DMS114 treated with DMSO at 0.1 percent for 48 hours (cell line): ENCODE measurements at regions not wholly inside any gene's neighbourhood (a gene's known extent, or its start where the extent isn't known, plus 50 kb on each side); places are given as distances from the start of the nearest gene placed in this dataset.

ENCODE experiments used
- DNase-seq: peaks from one replicate; lab custom pipeline; 2025; ENCODE audit not compliant: unreplicated experiment; lab: John Stamatoyannopoulos, UW

DNA sequence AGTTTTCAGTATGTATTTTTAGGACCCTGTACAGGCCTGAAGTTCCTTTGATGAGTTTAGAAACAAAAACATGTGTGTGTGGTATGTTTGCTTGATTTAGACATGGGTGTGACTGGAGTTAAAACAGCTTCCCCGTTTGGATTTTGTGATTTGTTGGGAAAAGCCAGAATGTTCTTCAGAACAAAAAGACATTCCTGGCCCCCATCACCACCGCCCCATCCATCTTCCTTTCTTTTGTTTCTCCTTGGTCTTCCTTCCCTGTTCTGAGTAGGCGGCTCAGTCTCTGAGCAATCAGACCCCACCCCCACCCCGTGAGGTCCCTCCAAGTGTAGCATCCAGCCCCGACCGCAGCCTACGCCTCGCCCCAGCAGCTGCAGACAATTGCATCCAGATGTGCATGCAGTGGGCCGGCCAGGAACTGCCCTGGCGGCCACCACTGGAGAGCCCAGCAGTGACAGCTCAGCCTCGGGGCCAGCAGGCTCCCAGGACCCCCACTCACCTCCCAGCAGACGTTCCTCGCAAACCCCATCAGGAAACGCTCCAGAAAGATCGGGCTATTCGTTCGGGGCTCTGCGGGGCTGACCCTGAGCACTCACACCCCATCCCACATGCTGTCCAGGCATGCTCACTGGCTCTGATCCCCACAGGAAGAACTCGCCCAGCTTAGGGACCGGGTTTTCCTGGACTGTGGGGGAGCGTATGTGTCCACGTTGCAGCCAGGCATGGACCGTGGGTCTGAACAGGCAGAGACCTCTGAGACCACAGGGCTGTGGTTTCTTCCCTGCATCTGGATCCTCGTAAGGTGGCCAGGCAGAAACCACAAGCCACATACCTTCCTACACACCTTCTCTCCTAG is 99.8 kb upstream of the CDH5 start:
- DNase-seq, result no peak

DNA sequence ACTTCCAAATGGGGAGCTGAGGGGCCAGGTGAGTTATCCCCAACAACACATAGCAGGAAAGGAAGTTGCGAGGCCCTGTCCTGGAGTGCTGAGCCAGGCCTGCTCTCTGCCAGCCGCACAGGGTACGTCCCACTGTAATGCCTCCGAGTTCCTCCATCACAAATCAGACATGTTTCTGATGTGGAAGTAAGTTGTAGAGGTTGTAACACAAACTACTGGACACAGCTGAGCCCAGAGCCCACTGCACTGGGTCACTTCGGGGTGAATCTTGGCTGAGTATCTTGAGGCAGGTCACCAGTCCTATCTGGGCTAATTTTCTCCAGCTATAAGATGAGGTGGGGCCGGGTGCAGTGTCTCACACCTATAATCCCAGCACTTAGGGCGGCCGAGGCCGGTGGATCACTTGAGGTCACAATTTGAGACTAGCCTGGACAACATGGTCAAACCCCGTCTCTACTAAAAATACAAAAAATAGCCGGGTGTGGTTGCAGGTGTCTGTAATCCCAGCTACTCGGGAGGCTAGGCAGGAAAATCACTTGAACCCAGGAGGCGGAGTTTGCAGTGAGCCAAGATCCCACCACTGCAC is 100.8 kb upstream of the CDH5 start:
- no peak for DNase-seq

DNA sequence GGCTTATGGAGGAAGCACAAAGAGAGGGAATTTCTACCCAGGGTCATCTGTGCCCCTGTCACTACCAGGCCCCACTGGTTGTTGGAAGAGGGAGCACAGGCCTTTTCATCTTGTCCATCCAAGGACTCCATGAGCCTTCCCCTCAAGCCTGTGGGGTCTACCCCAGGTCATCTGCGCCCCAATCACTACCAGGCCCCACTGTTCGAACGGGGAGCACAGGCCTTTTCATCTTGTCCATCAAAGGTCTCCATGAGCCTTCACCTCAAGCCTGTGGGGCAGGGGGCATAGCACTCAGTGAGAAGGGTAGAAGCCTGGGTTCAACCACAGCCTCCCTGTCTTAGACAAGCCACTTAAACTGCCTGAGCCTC is 101.5 kb upstream of the CDH5 start:
- DNase-seq, result no peak

DNA sequence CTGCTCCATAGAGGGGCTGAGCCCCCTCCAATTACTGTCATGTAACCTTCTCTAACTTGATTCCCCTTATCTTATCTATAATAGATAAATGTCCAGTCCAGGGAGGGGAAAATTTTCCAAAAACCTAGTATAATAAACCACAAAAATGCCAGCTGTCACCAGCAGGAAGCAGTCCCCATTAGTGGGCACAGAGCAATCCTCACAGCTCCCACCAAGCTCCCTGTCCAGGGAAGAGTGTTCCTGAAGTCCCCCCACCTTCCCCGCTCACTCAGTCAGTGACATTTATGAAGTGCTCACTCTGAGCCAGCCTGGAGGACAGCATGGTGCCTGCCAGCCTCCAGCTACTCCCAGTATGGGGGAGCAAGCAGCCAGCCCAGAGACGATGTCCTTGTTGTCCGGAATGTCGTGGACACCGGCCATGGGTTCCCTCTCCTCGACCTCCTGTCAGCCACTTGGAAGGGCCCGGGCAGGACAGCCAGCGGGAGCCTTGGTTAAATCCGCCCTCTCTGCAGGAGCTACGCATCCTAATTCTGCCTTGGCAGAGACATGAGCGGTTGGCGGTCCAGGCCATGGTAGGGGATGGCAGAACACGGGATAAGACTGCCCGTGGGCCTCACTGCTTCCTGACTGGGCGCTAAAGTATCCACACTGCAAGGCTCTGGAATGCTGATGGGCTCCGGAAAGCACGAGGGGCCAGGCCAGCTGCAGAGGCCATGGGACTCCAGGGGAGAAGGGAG is 102.0 kb upstream of the CDH5 start:
- DNase-seq, result no peak

DNA sequence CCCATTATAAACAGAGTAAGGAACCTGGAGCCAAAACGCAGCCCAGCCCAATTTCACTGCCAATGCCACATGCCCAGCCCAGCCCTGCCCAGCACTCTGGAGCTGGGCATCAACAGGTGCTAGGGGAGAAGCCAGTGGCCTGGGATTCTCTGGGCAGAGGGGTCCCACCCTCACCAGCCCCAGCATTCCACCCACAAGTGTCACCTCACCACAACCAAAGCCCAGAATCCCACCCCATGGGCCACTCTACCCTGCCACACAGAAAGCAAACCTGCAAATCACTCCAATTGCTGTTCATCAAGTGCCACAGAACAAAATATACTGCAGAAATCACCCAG is 102.5 kb upstream of the CDH5 start:
- DNase-seq, result no peak

DNA sequence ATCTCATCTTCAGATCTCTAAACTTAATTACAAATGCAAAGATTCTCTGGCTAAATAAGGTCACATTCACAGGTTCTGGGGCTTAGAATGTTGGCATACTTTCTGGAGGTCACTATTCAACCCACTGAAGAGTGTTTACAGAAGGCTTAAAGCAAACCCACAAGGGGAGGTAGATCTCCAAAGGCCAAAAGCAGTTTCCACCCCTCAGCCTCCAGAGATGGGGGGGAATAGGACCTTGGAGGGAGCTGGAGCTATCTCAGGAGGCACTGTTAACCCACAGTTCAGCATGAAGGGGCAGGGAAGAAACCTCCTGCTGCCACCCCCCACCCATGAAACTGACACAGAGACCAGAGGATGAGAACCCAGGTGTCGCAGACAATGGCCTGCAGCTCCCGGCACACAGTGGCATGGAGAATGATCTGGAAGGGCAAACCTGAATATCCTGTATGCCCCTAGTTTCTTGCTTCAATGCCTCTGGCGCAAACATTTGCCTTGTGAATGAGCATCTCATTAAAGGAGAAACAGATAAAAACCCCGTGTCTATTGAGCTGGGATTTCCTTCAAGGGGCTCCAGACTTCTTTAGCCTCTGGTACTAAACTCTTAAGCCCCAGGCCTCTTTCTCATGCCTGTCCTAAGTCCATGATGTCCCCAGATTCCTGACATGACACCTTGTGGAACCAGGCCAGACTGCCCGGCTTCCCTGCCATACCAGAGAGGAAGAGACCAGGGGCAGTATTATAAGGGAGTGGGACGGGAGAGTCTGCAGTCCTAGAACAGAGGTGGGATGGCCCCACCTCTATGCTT is 103.1 kb upstream of the CDH5 start:
- no peak for DNase-seq

DNA sequence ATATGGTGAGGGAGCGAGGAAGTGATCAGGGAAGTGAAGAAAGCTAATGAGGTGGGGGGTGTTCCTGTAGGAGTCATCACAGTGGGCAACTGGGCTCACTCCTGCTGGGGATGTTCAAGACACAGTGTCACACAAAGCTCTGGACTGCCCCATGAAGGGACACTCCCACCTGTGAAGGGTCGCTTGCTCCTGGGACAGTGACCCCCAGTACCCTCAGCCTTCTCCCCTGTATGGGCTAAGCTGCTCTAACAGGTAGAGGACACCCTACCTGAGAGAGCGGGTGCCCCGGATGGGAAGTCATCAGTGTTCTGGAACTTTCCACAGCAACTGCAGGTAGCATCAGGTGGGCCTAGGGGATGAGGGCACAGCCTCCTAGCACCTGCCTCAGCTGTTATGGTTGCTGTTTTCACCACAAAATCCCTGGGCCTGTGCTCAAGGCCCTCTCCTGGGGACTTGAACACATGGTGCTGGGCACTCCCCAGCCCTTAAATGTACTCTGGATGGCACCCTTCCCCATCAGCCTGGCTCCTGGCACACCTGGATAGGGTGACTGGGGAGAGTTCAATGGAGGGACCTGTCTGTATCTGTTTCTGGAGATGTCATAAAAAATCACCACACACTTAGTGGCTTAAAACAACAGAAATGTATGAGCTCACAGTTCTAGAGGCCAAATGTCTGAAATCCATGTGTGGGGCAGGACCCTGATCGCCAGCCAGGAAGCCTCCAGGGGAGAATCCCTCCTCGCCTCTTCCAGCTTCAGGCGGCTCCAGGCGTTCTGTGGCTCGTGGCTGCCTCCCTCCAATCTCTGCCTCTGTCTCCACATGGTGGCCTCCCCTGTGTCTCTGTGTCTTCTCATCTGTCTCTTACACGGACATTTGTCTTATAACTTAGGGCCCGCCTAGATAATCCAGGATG is 104.0 kb upstream of the CDH5 start:
- DNase-seq, result no peak

DNA sequence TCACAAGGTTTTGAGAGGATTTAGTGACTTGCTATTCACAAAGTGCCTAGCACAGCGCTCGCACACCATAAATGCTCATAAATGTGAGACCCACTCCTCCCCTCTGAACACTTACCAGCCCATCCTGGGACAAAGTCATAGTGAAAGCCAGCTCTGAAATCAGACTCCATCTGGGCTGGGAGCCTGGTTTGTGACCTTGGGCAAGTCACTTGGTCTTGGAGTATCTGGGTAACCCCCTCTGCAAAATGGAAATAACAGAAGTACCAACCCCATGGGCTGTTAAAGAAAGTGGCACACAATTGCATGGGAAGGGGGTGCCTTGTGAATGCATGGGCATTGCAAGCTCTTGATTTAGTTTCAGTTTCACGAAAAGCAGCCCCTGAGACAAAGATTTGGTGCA is 104.7 kb upstream of the CDH5 start:
- DNase-seq, result no peak

DNA sequence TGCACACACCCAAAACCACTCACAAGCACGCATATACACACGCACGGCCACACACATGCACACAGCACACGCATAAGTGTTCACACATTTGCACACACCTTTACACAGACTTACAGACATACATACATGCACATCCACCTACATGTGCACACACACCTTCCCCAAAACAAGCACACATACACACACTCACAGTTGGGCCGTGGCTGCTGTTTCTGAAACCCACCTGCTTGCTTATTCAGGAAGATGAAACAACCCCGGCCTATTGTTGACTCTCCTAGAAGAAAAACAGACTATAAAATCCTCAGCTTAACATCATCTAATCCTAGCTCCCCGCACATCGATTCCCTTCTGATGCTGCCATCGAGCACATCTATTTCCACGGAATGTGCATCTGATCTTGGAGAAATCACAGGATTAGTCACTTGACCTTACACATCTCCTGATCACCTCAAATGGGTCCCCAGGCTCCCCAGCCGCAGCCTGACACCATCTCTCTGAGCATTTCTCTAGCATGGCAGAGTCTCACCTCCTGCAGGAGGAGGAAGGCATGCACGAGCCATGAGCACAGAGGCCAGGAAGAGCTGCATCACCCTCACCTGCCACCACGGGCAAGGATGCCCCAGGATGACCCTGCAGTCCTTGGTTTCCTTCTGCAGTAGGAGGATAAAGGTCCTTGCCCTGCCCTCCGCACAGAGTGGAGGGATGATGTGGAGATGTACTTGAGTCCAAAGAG is 105.8 kb upstream of the CDH5 start:
- no peak for DNase-seq

DNA sequence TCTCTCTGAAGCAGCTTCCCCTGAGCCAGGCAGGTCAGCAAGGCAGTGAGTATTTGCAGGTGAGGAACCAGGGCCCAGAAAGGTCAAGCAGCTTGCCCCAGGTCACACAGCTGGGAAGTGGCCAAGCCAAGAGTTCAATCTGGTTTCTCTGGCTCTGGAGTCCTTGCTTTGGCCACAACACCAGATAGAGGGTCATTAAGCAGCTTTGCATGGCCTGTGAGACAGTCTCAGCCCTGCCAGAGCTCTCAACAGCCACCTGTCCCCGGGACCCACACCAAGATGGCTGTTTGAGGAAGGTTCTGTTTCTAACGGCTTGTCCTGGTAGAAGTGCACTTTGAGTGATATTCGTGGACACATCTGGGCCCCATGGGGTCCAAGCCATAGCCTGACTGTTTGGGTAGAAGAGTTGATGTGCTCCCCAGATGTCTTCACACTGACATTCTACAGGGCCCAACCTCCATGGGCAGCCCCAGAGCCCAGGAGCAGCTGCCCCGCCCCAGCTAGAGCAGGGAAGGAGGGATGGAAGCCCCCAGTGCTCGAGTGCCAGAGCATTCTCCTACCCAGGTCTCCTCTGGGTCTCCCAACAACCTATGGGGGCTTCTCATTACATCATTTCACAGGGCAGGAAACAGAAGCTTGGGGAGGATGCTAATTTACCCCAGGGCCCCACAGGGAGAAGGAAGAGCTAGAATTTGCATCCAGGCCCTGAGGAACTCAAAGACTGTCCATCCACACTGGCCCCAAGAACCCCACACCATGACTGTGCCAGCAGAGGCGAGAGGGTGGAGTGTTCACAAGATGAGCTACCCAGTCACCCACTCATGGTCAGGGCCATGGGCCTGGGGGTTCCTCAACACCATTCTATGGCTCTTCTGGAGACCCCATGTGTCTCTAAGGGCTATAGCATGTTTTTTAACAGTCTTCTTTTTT is 107.3 kb upstream of the CDH5 start:
- no peak for DNase-seq

DNA sequence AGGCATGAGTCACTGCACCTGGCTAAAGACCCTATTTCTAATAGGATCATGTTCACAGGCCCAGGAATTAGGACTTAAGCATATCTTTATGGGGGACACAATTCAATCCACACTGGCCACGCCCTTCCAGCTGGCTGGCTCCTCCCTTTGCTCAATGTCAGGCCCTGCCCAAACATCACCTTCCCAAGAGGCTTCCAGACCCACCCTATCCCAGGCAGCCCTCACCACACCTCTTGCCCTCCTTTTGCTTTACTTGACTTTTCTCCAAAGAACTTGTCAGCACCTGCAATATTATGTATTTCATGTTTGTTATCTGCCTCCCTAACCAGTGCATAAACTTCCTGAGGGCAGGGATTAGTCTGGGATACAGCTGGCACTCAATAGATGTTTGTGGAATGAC is 109.6 kb upstream of the CDH5 start:
- DNase-seq, result no peak

DNA sequence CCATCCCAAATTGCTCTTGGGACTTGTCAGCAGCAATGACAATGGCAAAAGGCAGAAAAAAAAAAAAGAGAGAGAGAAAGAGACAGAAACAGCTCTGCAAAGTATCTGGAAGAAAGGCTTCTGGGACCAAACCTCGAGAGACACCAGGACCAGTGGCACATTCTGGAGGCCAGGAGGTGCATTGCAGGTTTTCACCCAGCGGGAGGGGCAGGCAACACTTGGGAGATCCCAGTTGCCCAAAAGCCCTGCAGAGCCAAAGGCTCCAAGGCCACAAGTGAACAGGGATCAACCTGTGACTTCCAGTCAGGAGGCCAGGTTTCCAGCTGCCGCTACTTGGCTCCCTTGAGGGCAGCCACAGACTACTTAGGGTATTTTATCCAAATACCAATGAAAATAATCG is 110.8 kb upstream of the CDH5 start:
- no peak for DNase-seq

DNA sequence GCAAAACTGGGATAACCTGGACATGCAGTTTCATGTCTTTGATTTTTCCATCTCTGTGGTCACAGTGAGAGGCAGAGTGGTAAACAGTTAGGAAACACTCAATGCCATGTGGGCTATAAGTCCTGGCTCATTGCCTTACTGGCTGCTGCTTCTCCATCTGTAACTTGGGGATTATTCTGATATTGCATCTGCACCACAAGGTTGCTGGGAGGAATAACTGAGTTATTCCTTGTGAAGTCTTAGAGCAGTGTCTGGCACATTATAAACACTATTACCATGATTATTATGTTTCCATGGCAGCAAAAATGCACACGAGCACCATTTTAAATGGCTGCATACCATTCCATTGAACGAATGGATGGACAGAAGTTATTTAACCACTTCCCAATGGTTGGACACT is 111.7 kb upstream of the CDH5 start:
- DNase-seq, result no peak

DNA sequence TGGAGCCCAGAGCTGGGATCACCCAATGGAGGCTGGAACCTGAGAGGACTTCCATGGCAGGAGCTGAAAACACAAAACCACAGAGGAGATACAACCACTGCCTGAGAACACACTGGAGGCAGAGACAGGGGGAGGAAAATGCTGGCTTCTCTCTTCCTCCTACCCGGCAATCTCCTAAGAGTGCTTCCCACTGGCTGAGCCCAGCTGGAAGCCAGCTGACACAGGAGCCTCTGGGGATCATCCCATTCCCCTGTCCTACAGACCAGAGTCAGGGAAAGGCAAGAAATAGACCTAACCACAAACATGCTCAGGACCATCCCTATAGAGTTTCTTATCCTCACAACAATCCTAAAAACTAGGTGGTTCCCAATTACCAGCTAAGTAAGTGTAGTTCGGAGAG is 112.4 kb upstream of the CDH5 start:
- DNase-seq, result no peak

DNA sequence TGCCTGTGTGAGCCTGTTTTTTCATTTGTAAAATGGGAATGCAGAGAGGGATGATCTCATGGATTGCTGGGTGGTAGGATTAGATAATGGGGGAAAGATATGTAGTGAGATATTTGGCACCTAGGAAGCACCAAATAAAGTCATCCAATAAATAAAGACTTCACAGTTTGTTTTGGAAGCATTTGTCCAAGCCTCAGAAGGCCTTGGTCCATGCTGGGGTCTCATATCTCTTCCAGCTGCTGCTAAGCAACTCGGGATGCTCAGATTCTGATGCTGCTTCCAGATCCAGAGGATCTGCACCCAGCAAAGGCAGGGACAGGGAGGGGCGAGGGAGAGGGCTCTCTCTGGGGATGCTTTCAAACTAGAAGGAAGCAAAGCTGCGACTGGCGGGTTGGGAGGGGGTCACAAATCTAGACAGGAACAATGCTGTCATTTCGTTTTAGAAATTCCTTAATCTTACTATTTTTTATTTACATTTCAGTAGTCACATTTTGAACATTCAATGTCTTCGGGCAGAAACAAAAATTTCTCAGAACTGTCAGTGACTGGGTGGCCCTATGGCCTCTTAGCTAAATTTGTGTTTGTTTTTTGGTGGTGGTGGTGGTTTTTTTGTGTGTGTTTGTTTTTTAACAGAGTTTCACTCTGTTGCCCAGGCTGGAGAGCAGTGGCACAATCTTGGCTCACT is 114.9 kb upstream of the CDH5 start:
- no peak for DNase-seq

DNA sequence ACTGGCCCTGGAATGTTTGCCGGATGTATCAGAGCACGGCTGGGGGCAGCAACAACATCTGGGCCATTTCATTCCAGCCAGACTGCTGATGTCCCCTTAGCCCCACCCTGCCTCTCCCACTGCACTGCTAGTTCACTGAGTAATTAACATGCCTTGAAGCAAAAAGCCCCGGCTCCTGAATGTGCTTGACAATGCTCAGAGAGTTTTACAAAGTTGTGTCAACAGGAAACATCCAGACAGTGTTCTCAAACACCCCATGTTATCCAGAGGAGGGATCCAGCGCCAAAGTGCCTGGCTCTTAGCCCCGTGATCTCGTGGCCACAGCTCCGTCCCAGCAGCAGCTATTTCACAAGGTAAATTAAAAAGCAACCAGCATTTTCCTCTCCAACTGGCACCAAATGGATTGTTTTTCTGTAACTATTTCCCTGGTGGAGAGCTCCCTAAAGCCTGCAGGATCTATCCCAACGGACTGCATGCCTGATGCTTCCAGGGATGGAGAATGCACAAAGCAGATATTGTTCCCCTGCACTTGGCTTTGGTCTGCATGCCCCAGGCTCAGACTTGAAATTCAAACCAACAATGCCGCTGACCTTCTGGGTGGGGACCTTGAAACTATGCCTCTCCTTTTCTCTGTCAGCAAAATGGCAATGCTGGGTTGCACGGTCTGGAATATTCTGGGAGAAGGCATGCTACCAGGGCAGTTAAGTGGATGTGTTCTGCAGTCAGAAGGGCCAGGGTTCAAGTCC is 115.6 kb upstream of the CDH5 start:
- no peak for DNase-seq
